HEK293T (cell line): ENCODE measurements at regions not wholly inside any gene's neighbourhood (a gene's known extent, or its start where the extent isn't known, plus 50 kb on each side); places are given as distances from the start of the nearest gene placed in this dataset.

Source experiments
- CTCF ChIA-PET: fragments of 350-600 bp; formaldehyde crosslinking; extraction: SDS; loops from one replicate; lab custom pipeline; 2021; ENCODE audit warnings: antibody characterized with exemption, inconsistent platforms; lab: Yijun Ruan, JAX
- POLR2A ChIA-PET: fragments of 350-600 bp; formaldehyde crosslinking; extraction: SDS; loops from one replicate; lab custom pipeline; 2020; ENCODE audit warnings: antibody characterized with exemption, inconsistent platforms; lab: Yijun Ruan, JAX
- DNase-seq: peaks from one replicate; pipeline ENCODE4 v3.0.0; 2012; ENCODE audit warnings: mixed read lengths; ENCODE audit errors: extremely low spot score
- ARNT ChIP-seq: fragments of 450-650 bp; IDR thresholded peaks from 2 replicates; pipeline ENCODE4 v1.6.1; 2017; ENCODE audit warnings: mild to moderate bottlenecking
- BHLHE40 ChIP-seq: fragments of 450-650 bp; IDR thresholded peaks from 2 replicates; pipeline ENCODE4 v1.6.1; 2016; ENCODE audit warnings: mild to moderate bottlenecking, moderate library complexity, borderline replicate concordance
- CTBP1 ChIP-seq: fragments of 450-650 bp; IDR thresholded peaks from 2 replicates; pipeline ENCODE4 v1.6.1; 2016; ENCODE audit warnings: borderline replicate concordance
- ELF4 ChIP-seq: fragments of 450-650 bp; IDR thresholded peaks from 2 replicates; pipeline ENCODE4 v1.6.1; 2017; ENCODE audit warnings: antibody characterized with exemption
- FOXA1 ChIP-seq: fragments of 450-650 bp; IDR thresholded peaks from 2 replicates; pipeline ENCODE4 v1.6.1; 2016; ENCODE audit warnings: mild to moderate bottlenecking
- FOXK2 ChIP-seq: fragments of 450-650 bp; IDR thresholded peaks from 2 replicates; pipeline ENCODE4 v1.6.1; 2016; ENCODE audit warnings: mild to moderate bottlenecking
- FOXM1 ChIP-seq: fragments of 450-650 bp; IDR thresholded peaks from 2 replicates; pipeline ENCODE4 v1.6.1; 2017; ENCODE audit warnings: mild to moderate bottlenecking, borderline replicate concordance
- HDGF ChIP-seq: fragments of 450-650 bp; IDR thresholded peaks from 2 replicates; pipeline ENCODE4 v1.6.1; 2017; ENCODE audit warnings: antibody characterized with exemption, borderline replicate concordance
- L3MBTL2 ChIP-seq: fragments of 450-650 bp; conservative IDR thresholded peaks from 2 replicates; pipeline ENCODE4 v1.6.1; 2016; ENCODE audit warnings: mild to moderate bottlenecking
- LEF1 ChIP-seq: fragments of 450-650 bp; IDR thresholded peaks from 2 replicates; pipeline ENCODE4 v1.6.1; 2017; ENCODE audit warnings: mild to moderate bottlenecking, borderline replicate concordance
- NFRKB ChIP-seq: fragments of 450-650 bp; IDR thresholded peaks from 2 replicates; pipeline ENCODE4 v1.6.1; 2016; ENCODE audit warnings: mild to moderate bottlenecking, moderate library complexity
- PKNOX1 ChIP-seq: fragments of 450-650 bp; IDR thresholded peaks from 2 replicates; pipeline ENCODE4 v1.6.1; 2016
- SP1 ChIP-seq: fragments of 450-650 bp; IDR thresholded peaks from 2 replicates; pipeline ENCODE4 v1.6.1; 2017
- SUZ12 ChIP-seq: fragments of 450-650 bp; IDR thresholded peaks from 2 replicates; pipeline ENCODE4 v1.6.1; 2016; ENCODE audit warnings: mild to moderate bottlenecking
- TARDBP ChIP-seq: fragments of 450-650 bp; IDR thresholded peaks from 2 replicates; pipeline ENCODE4 v1.6.1; 2016
- ZNF384 ChIP-seq: fragments of 450-650 bp; IDR thresholded peaks from 2 replicates; pipeline ENCODE4 v1.6.1; 2016

- ChIA-PET POLR2A (no interaction called here), CTCF (no interaction called here)
- no peak for DNase-seq
- no peak for TF ChIP-seq ARNT
- no peak for TF ChIP-seq CTBP1
- no peak for TF ChIP-seq L3MBTL2
- TF ChIP-seq FOXK2 = no peak
- no peak for TF ChIP-seq LEF1
- no peak for TF ChIP-seq ELF4
- no peak for TF ChIP-seq BHLHE40
- no peak for TF ChIP-seq ZNF384
- TF ChIP-seq SUZ12 = no peak
- TF ChIP-seq HDGF = no peak
- no peak for TF ChIP-seq FOXA1
- no peak for TF ChIP-seq NFRKB
- no peak for TF ChIP-seq FOXM1
- TF ChIP-seq PKNOX1 = no peak
- no peak for TF ChIP-seq TARDBP
- no peak for TF ChIP-seq SP1
Measured at GRCh38 chr4:156322592-156322991, 368.9 kb upstream of the CTSO start.

- POLR2A ChIA-PET = no interaction called here
- CTCF ChIA-PET = interaction anchor here (1.0 kb wide), 1 partner anchor 13 kb away, joined by 3 read pairs; no protein-coding TSS in a partner anchor
- DNase-seq = no peak
- TF ChIP-seq BHLHE40 (no peak), PKNOX1 (no peak), FOXA1 (no peak), LEF1 (no peak), NFRKB (no peak), TARDBP (no peak), ZNF384 (no peak), L3MBTL2 (no peak), HDGF (no peak), CTBP1 (no peak), ELF4 (no peak), SUZ12 (no peak), FOXK2 (no peak), SP1 (no peak), ARNT (no peak)
Measured at GRCh38 chr4:156321203-156321602, 367.5 kb upstream of the CTSO start.

DNA sequence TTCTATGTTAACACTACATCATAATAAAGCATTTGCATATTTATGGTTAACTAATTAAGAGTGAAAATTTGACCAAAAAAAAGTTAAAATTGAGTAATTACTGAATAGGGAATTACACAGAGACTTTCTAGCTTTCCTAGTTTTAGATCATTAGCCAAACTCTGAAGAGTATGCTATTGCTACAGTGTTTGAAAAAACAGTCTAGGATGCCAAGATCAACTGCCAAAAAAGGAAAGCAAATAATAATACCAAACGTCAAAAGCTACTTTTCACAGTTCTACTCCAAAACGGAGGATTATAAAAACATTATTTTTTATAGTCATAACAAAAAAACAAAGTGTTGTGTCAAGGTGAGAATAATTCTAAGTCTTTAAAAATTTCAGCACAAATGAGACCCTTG is 359.8 kb upstream of the CTSO start:
- no peak for DNase-seq
- ChIA-PET POLR2A (no interaction called here), CTCF (interaction anchor here (0.8 kb wide), 1 partner anchor 19 kb away, joined by 4 read pairs; no protein-coding TSS in a partner anchor)
- TF ChIP-seq FOXA1 (no peak), ZNF384 (no peak), HDGF (no peak), BHLHE40 (no peak), NFRKB (no peak), CTBP1 (no peak), FOXM1 (no peak), TARDBP (no peak), FOXK2 (no peak), SP1 (no peak), ELF4 (no peak), LEF1 (no peak), PKNOX1 (no peak)

- ChIA-PET CTCF (no interaction called here), POLR2A (no interaction called here)
- DNase-seq = no peak
- peak; percentile 61 for TF ChIP-seq PKNOX1
- no peak for TF ChIP-seq L3MBTL2
- TF ChIP-seq ZNF384 = no peak
- TF ChIP-seq HDGF = no peak
Measured at GRCh38 chr4:156312261-156312847, 358.7 kb upstream of the CTSO start.

- DNase-seq = no peak
- CTCF ChIA-PET = no interaction called here
- no peak for TF ChIP-seq ARNT
- TF ChIP-seq FOXK2 = no peak
- TF ChIP-seq NFRKB = no peak
- TF ChIP-seq ELF4 = no peak
- POLR2A ChIA-PET = no interaction called here
Measured at GRCh38 chr4:156309031-156309430, 355.4 kb upstream of the CTSO start.

DNA sequence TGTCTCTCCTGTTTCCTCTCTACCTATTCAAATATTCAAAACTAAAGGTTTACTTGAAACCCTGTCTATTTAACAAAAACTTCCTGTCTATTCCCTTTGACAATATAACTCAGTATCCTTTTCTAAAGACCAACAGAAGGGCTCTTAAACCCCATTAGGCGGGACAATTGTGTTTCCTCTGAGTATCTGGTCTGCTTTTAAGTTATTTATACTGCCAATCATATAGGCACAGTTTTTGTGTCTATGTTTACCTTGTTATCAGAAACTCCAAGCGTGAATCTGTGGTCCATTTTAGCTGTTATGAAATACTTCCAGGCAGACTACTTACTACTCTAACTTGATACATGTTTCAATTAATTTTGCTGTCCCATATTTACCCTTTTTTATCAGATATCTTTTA is 350.0 kb upstream of the CTSO start:
- ChIA-PET CTCF (no interaction called here), POLR2A (interaction anchor here (0.7 kb wide), 1 partner anchor 598 kb away, joined by 4 read pairs; no protein-coding TSS in a partner anchor)
- DNase-seq = no peak
- no peak for TF ChIP-seq L3MBTL2
